NCI-H2029 (cell line): ENCODE measurements at regions not wholly inside any gene's neighbourhood (a gene's known extent, or its start where the extent isn't known, plus 50 kb on each side); places are given as distances from the start of the nearest gene placed in this dataset.
"Not testable (repeated sequence)": the region's sequence is repeated elsewhere in the genome, so short reads cannot be mapped to it uniquely, and the experiment has no call there.

Source experiments
- DNase-seq: peaks from one replicate; lab custom pipeline; 2025; lab: John Stamatoyannopoulos, UW

GRCh38 chr13:99698010-99698815 is 196.9 kb downstream of the TM9SF2 start:
- no peak for DNase-seq

GRCh38 chr13:99695857-99696256 is 194.6 kb downstream of the TM9SF2 start:
- no peak for DNase-seq

GRCh38 chr13:99693852-99694611 is 192.8 kb downstream of the TM9SF2 start:
- no peak for DNase-seq

GRCh38 chr13:99693351-99693750 is 192.1 kb downstream of the TM9SF2 start:
- DNase-seq, result no peak

GRCh38 chr13:99692854-99693253 is 191.6 kb downstream of the TM9SF2 start:
- no peak for DNase-seq

- DNase-seq, result no peak
Observed at GRCh38 chr13:99691552-99691951, 190.3 kb downstream of the TM9SF2 start.

GRCh38 chr13:99690426-99691174 is 189.3 kb downstream of the TM9SF2 start:
- no peak for DNase-seq

GRCh38 chr13:99689955-99690354 is 188.7 kb downstream of the TM9SF2 start:
- no peak for DNase-seq

GRCh38 chr13:99688776-99689175 is 187.5 kb downstream of the TM9SF2 start:
- no peak for DNase-seq

GRCh38 chr13:99687723-99688397 is 186.6 kb downstream of the TM9SF2 start:
- DNase-seq, result no peak

- no peak for DNase-seq
Observed at GRCh38 chr13:99686944-99687411, 185.7 kb downstream of the TM9SF2 start.

- no peak for DNase-seq
Observed at GRCh38 chr13:99686157-99686572, 184.9 kb downstream of the TM9SF2 start.

GRCh38 chr13:99681695-99682094 is 180.4 kb downstream of the TM9SF2 start:
- no peak for DNase-seq

- no peak for DNase-seq
Observed at GRCh38 chr13:99677116-99677951, 176.1 kb downstream of the TM9SF2 start.

GRCh38 chr13:99671746-99672145 is 170.5 kb downstream of the TM9SF2 start:
- DNase-seq, result no peak

GRCh38 chr13:99669096-99669495 is 167.8 kb downstream of the TM9SF2 start:
- DNase-seq, result not testable (repeated sequence)

GRCh38 chr13:99666146-99666805 is 165.0 kb downstream of the TM9SF2 start:
- no peak for DNase-seq

- no peak for DNase-seq
Observed at GRCh38 chr13:99665711-99666110, 164.4 kb downstream of the TM9SF2 start.

- no peak for DNase-seq
Observed at GRCh38 chr13:99663908-99664307, 162.6 kb downstream of the TM9SF2 start.

GRCh38 chr13:99663185-99663825 is 162.0 kb downstream of the TM9SF2 start:
- DNase-seq, result no peak
